T-helper 2 cell treated with Interferon-gamma antibody and Interleukin-4, amounts not matched to agents 100 ng/mL and 5 ng/mL, for 36 hours (primary cell): ENCODE measurements at regions not wholly inside any gene's neighbourhood (a gene's known extent, or its start where the extent isn't known, plus 50 kb on each side); places are given as distances from the start of the nearest gene placed in this dataset.

Source experiments
- intact Hi-C: fragments of 100-400 bp; cut with micrococcal nuclease; formaldehyde crosslinking; loops from one replicate; pipeline ENCODE4 v1.15.1; 2023

GRCh38 chr4:62275470-62275869, 1075.3 kb downstream of the ADGRL3 start:
- intact Hi-C loops, result no loop called here

GRCh38 chr4:62274782-62275181, 1074.7 kb downstream of the ADGRL3 start:
- intact Hi-C loops, result no loop called here

- intact Hi-C loops, result no loop called here
Measured at GRCh38 chr4:62271107-62271506, 1071.0 kb downstream of the ADGRL3 start.

GRCh38 chr4:62269918-62270317, 1069.8 kb downstream of the ADGRL3 start:
- intact Hi-C loops, result no loop called here

- intact Hi-C loops, result no loop called here
Measured at GRCh38 chr4:62263454-62263853, 1063.3 kb downstream of the ADGRL3 start.

GRCh38 chr4:62262676-62263075, 1062.5 kb downstream of the ADGRL3 start:
- intact Hi-C loops, result no loop called here

- intact Hi-C loops, result no loop called here
Measured at GRCh38 chr4:62260254-62260653, 1060.1 kb downstream of the ADGRL3 start.

- intact Hi-C loops, result no loop called here
Measured at GRCh38 chr4:62256479-62256878, 1056.4 kb downstream of the ADGRL3 start.

- intact Hi-C loops, result no loop called here
Measured at GRCh38 chr4:62252728-62253127, 1052.6 kb downstream of the ADGRL3 start.

- intact Hi-C loops, result no loop called here
Measured at GRCh38 chr4:62250100-62250499, 1050.0 kb downstream of the ADGRL3 start.

- intact Hi-C loops, result no loop called here
Measured at GRCh38 chr4:62243895-62244294, 1043.8 kb downstream of the ADGRL3 start.

GRCh38 chr4:62235911-62236310, 1035.8 kb downstream of the ADGRL3 start:
- intact Hi-C loops, result no loop called here

- intact Hi-C loops, result no loop called here
Measured at GRCh38 chr4:62232814-62233213, 1032.7 kb downstream of the ADGRL3 start.

- intact Hi-C loops, result no loop called here
Measured at GRCh38 chr4:62231994-62232393, 1031.9 kb downstream of the ADGRL3 start.

GRCh38 chr4:62226082-62226481, 1026.0 kb downstream of the ADGRL3 start:
- intact Hi-C loops, result no loop called here

GRCh38 chr4:62222121-62222520, 1022.0 kb downstream of the ADGRL3 start:
- intact Hi-C loops, result no loop called here

- intact Hi-C loops, result no loop called here
Measured at GRCh38 chr4:62210486-62210885, 1010.4 kb downstream of the ADGRL3 start.

GRCh38 chr4:62209757-62210485, 1009.8 kb downstream of the ADGRL3 start:
- intact Hi-C loops, result no loop called here

GRCh38 chr4:62208921-62209320, 1008.8 kb downstream of the ADGRL3 start:
- intact Hi-C loops, result no loop called here

GRCh38 chr4:62204136-62204535, 1004.0 kb downstream of the ADGRL3 start:
- intact Hi-C loops, result no loop called here

GRCh38 chr4:62199291-62199810, 999.2 kb downstream of the ADGRL3 start:
- intact Hi-C loops, result no loop called here

- intact Hi-C loops, result no loop called here
Measured at GRCh38 chr4:62196338-62196737, 996.2 kb downstream of the ADGRL3 start.

GRCh38 chr4:62194342-62194741, 994.2 kb downstream of the ADGRL3 start:
- intact Hi-C loops, result no loop called here
